ENCODE measurements at regions not wholly inside any gene's neighbourhood (a gene's known extent, or its start where the extent isn't known, plus 50 kb on each side); places are given as distances from the start of the nearest gene placed in this dataset.

- Histone ChIP-seq H3K27me3 (ENCODE audit: control insufficient read depth in 3 of 3, insufficient read depth in 3 of 3, low read length in 2 of 3) (no peaks in the 10 kb centered on the region), H3K27ac (ENCODE audit: low read depth in 1 of 2, low read length in 1 of 2) (no peak overlapping the region), H3K4me3 (no peak overlapping the region), H3K4me1 (ENCODE audit: control insufficient read depth in 5 of 5, insufficient read depth in 5 of 5, low read length in 5 of 5) (no peaks in the 10 kb centered on the region), H3K9ac (ENCODE audit: insufficient read depth in 1 of 2, low read length in 2 of 2) (no peak overlapping the region), H3K36me3 (ENCODE audit: control insufficient read depth in 4 of 4, insufficient read depth in 4 of 4, low read length in 4 of 4) (no peaks in the 10 kb centered on the region), H3K9me3 (ENCODE audit: control insufficient read depth in 4 of 4, insufficient read depth in 3 of 4, low read length in 3 of 4) (no peaks in the 10 kb centered on the region)
- no peak for ATAC-seq (ENCODE audit: insufficient read depth, low FRiP score)
- TF ChIP-seq CTCF (IDR thresholded peaks at IDR 0.05; ENCODE audit: control extremely low read depth, extremely low read depth): no peak
- DNase-seq: no peak
- 76 to 85% methylated on average over 6 of the region's 6 CpGs for WGBS, 2 donors
These were observed 74.8 kb upstream of the NECTIN1 start for GRCh38 chr11:119803726-119804294.

GRCh38 chr11:119803139-119803538 is 74.1 kb upstream of the NECTIN1 start:
- Histone ChIP-seq H3K9ac (ENCODE audit: insufficient read depth in 1 of 2, low read length in 2 of 2) (no peak overlapping the region), H3K36me3 (ENCODE audit: control insufficient read depth in 4 of 4, insufficient read depth in 4 of 4, low read length in 4 of 4) (no peaks in the 10 kb centered on the region), H3K27ac (ENCODE audit: low read depth in 1 of 2, low read length in 1 of 2) (no peak overlapping the region), H3K27me3 (ENCODE audit: control insufficient read depth in 3 of 3, insufficient read depth in 3 of 3, low read length in 2 of 3) (no peaks in the 10 kb centered on the region), H3K4me1 (ENCODE audit: control insufficient read depth in 5 of 5, insufficient read depth in 5 of 5, low read length in 5 of 5) (no peaks in the 10 kb centered on the region), H3K4me3 (no peak overlapping the region), H3K9me3 (ENCODE audit: control insufficient read depth in 4 of 4, insufficient read depth in 3 of 4, low read length in 3 of 4) (no peaks in the 10 kb centered on the region)
- ATAC-seq (ENCODE audit: insufficient read depth, low FRiP score) (no peak), DNase-seq (no peak)
- no peak for TF ChIP-seq CTCF (IDR thresholded peaks at IDR 0.05; ENCODE audit: control extremely low read depth, extremely low read depth)
- WGBS, 2 donors: 77 to 81% methylated on average over 6 of the region's 6 CpGs

GRCh38 chr11:119802670-119803069 is 73.7 kb upstream of the NECTIN1 start:
- ATAC-seq (ENCODE audit: insufficient read depth, low FRiP score) (no peak), DNase-seq (no peak)
- Histone ChIP-seq H3K36me3 (ENCODE audit: control insufficient read depth in 4 of 4, insufficient read depth in 4 of 4, low read length in 4 of 4) (no peaks in the 10 kb centered on the region), H3K4me3 (no peak overlapping the region), H3K27ac (ENCODE audit: low read depth in 1 of 2, low read length in 1 of 2) (no peak overlapping the region), H3K4me1 (ENCODE audit: control insufficient read depth in 5 of 5, insufficient read depth in 5 of 5, low read length in 5 of 5) (no peaks in the 10 kb centered on the region), H3K9me3 (ENCODE audit: control insufficient read depth in 4 of 4, insufficient read depth in 3 of 4, low read length in 3 of 4) (no peaks in the 10 kb centered on the region), H3K9ac (ENCODE audit: insufficient read depth in 1 of 2, low read length in 2 of 2) (no peak overlapping the region), H3K27me3 (ENCODE audit: control insufficient read depth in 3 of 3, insufficient read depth in 3 of 3, low read length in 2 of 3) (no peaks in the 10 kb centered on the region)
- 76 to 81% methylated on average over 5 of the region's 5 CpGs for WGBS, 2 donors
- no peak for TF ChIP-seq CTCF (IDR thresholded peaks at IDR 0.05; ENCODE audit: control extremely low read depth, extremely low read depth)

- H3K27me3 ChIP-seq (ENCODE audit: control insufficient read depth in 3 of 3, insufficient read depth in 3 of 3, low read length in 2 of 3): no peaks in the 10 kb centered on the region
- WGBS, 2 donors: 93 to 95% methylated on average over 5 of the region's 5 CpGs
These were observed 71.6 kb upstream of the NECTIN1 start for GRCh38 chr11:119800619-119801018.

More at GRCh38 chr11:119800619-119801018, 71.6 kb upstream of the NECTIN1 start:
- Histone ChIP-seq H3K4me3 (no peak overlapping the region), H3K36me3 (ENCODE audit: control insufficient read depth in 4 of 4, insufficient read depth in 4 of 4, low read length in 4 of 4) (no peaks in the 10 kb centered on the region), H3K4me1 (ENCODE audit: control insufficient read depth in 5 of 5, insufficient read depth in 5 of 5, low read length in 5 of 5) (peaks cover 0 to 11% (median 0%) of the 10 kb centered on the region in 5 donors), H3K9me3 (ENCODE audit: control insufficient read depth in 4 of 4, insufficient read depth in 3 of 4, low read length in 3 of 4) (no peaks in the 10 kb centered on the region), H3K9ac (ENCODE audit: insufficient read depth in 1 of 2, low read length in 2 of 2) (no peak overlapping the region), H3K27ac (ENCODE audit: low read depth in 1 of 2, low read length in 1 of 2) (no peak overlapping the region)
- DNase-seq (no peak), ATAC-seq (ENCODE audit: insufficient read depth, low FRiP score) (no peak)
- TF ChIP-seq CTCF (IDR thresholded peaks at IDR 0.05; ENCODE audit: control extremely low read depth, extremely low read depth): no peak

Measured in lung (tissue), 11 donors.